GM19452 (cell line): ENCODE measurements at regions not wholly inside any gene's neighbourhood (a gene's known extent, or its start where the extent isn't known, plus 50 kb on each side); places are given as distances from the start of the nearest gene placed in this dataset.
"Not testable (repeated sequence)": the region's sequence is repeated elsewhere in the genome, so short reads cannot be mapped to it uniquely, and the experiment has no call there.

Experiments
- ATAC-seq: cut with Tn5 transposase; IDR thresholded peaks from one replicate; pipeline ENCODE4 v1.9.1; 2021; ENCODE audit not compliant: unreplicated experiment

- no peak for ATAC-seq
Measured at GRCh38 chr10:64528294-64529002, 1007.2 kb downstream of the REEP3 start.

DNA sequence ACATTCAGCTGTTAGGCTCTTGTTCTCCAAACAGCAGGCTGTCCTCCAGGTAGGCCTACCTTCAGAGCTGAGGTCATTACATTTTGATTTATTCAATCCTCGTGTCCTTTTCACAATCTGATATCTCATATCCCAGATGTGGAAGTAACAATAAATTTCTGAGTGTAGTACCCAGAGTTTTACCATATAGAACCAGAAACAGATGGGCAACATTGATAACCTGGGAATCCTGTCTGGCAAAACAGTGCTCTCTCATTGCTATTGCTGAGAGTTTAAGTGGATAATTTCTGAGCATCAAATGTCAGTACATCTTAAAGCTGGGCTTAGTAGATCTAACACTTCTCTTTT, 1007.8 kb downstream of the REEP3 start:
- ATAC-seq = no peak

- no peak for ATAC-seq
Measured at GRCh38 chr10:64534616-64535015, 1013.4 kb downstream of the REEP3 start.

- ATAC-seq = no peak
Measured at GRCh38 chr10:64535131-64535867, 1014.1 kb downstream of the REEP3 start.

DNA sequence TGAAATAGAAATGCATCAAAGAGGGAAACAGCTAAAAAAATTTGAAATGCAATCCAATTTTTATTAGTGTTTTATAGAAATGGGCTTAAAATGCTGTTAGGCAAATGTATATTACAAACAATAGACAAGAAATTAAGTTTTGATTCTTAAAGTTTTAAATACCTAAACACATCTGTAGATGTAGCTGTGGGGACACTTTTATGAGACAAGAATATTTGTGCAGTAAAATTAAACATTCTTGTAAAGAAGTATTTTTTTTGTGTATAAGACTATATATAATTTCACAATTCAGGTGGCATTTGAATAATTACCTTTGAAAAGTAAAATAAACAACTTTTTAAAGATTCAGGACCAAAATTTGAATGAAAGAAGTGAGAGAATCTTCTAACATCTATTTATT, 1015.9 kb downstream of the REEP3 start:
- ATAC-seq = no peak

- no peak for ATAC-seq
Measured at GRCh38 chr10:64537928-64538327, 1016.7 kb downstream of the REEP3 start.

- ATAC-seq = no peak
Measured at GRCh38 chr10:64546073-64546472, 1024.9 kb downstream of the REEP3 start.

GRCh38 chr10:64547168-64547567, 1026.0 kb downstream of the REEP3 start:
- ATAC-seq = no peak

- ATAC-seq = no peak
Measured at GRCh38 chr10:64555666-64556065, 1034.5 kb downstream of the REEP3 start.

- no peak for ATAC-seq
Measured at GRCh38 chr10:64558094-64558835, 1037.1 kb downstream of the REEP3 start.

GRCh38 chr10:64571056-64571455, 1049.9 kb downstream of the REEP3 start:
- no peak for ATAC-seq

DNA sequence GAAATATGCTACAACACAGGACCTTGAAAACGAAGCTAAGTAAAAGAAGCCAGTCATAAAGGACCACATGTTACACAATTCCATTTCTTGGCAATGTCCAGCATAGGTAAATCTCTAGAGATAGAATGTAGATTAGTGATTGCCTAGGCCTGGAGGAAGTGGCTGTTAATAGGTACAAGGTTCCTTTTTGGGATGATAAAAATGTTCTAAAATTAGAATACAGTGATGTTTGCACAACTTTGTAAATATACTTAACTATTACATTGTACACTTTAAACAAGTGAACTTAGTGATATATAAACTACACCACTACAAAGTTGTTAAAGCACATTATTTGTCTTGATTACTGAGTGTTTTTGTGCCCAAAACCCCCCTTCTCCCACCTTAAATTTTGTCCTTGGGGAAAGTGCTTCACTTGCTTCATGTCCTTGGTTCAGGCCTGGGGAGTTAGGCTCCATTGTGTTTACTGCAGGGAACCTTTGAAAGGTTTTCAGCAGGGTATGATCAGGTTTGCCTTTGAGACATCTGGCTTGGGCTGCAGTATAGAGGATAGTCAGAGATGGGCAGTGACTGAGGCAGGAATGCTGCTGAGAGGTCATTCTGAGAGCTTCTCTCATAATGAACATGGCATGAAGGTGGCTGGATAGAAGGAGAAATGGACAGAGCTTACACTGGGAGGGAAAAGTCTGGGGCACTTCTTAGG, 1052.6 kb downstream of the REEP3 start:
- no peak for ATAC-seq

DNA sequence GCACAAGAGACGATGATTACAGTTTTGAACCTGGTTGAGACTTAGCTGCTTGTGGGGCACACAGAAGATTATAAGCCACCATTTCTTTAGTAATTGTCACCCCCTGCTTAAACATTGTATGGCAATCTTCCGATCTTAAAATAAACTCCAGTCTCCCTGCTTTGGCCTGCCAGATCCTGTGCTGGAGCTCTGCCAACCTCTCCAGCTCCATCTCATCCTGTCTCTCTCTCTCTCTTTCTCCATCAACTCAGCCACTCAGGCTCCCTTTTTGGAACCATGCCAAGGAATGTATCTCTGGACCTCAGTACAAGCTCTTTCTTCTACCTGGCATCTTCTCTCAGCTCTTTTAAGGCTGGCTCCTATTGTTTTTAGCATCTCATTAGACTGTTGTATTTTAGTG, 1053.2 kb downstream of the REEP3 start:
- no peak for ATAC-seq

- ATAC-seq = no peak
Measured at GRCh38 chr10:64576497-64576896, 1055.3 kb downstream of the REEP3 start.

GRCh38 chr10:64578757-64579156, 1057.6 kb downstream of the REEP3 start:
- not testable (repeated sequence) for ATAC-seq

- ATAC-seq = no peak
Measured at GRCh38 chr10:64586934-64587503, 1065.8 kb downstream of the REEP3 start.

GRCh38 chr10:64594072-64594471, 1072.9 kb downstream of the REEP3 start:
- ATAC-seq = no peak

DNA sequence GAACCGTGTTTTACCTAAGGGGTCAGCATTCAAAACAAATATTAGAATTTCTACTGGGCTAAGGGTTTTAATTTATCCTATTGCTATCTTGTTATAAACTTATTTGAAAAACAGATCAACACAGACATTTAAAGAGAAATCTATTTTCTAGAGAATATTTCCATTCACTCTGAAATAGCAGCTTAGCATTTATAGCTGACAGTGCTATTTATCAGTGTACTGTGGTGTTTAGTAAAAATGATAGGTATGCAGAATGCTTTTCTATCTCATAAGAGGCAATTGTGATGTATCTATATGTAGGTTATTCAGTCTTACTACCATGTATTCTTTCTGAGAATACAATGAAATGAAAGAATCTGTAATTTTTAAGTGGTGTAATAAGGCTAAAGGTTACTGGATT, 1077.4 kb downstream of the REEP3 start:
- ATAC-seq = no peak

GRCh38 chr10:64601298-64601697, 1080.1 kb downstream of the REEP3 start:
- ATAC-seq = no peak

DNA sequence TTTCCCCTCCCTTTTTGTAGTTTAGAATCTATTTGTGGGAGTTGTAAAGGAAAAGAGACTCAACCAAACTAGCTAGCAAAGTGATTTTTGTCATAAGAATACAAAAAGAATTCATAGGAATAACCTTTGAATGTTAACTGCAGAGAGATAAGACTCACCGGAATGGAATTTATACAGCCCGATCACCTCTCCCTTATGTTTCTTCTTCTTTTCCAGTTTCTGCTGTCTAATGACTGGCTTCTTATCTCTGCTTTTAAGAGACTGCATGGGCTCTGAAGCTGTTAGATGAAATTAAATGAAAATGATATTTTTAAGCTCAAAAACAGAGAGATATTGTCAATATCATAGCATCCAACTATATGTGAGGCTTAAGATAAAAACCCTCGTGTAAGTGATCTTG, 1095.9 kb downstream of the REEP3 start:
- ATAC-seq = no peak

GRCh38 chr10:64619102-64619501, 1097.9 kb downstream of the REEP3 start:
- no peak for ATAC-seq
